Psoas muscle (tissue), 7 donors: ENCODE measurements at regions not wholly inside any gene's neighbourhood (a gene's known extent, or its start where the extent isn't known, plus 50 kb on each side); places are given as distances from the start of the nearest gene placed in this dataset.

ENCODE experiments used
- ATAC-seq, 4 donors: fragments of 200-7000 bp; cut with Tn5 transposase; one replicate each; pipeline ENCODE4 v1.9.1; 2020; ENCODE audit warnings: moderate library complexity in 3 of 4, mild to moderate bottlenecking in 2 of 4
- DNase-seq, 2 donors: peaks; one replicate each; pipeline ENCODE4 v3.0.0-alpha.2; 2020
- H3K27ac ChIP-seq: fragments of 200-600 bp; one replicate; pipeline ENCODE4 v1.8.0; 2022
- H3K27me3 ChIP-seq, 3 donors: fragments of 200-600 bp in 1 of 3; one replicate each; pipeline versions ENCODE4 v1.6.1 to v1.8.0; 2013 to 2022; ENCODE audit warnings: low read length in 2 of 3, mild to moderate bottlenecking in 2 of 3, moderate library complexity in 1 of 3; ENCODE audit not compliant: insufficient read depth in 3 of 3
- H3K36me3 ChIP-seq, 2 donors: fragments of 200-600 bp in 1 of 2; one replicate each; pipeline versions ENCODE4 v1.6.1 to v1.8.0; 2013 to 2022; ENCODE audit warnings: low read depth in 1 of 2, mild to moderate bottlenecking in 1 of 2, moderate library complexity in 1 of 2; ENCODE audit not compliant: insufficient read depth in 1 of 2
- H3K4me1 ChIP-seq: fragments of 200-600 bp; one replicate; pipeline ENCODE4 v1.8.0; 2022
- H3K4me3 ChIP-seq: fragments of 200-600 bp; one replicate; pipeline ENCODE4 v1.8.0; 2022; ENCODE audit warnings: mild to moderate bottlenecking
- H3K9me3 ChIP-seq: fragments of 200-600 bp; one replicate; pipeline ENCODE4 v1.8.0; 2022
- CTCF ChIP-seq: fragments of 200-600 bp; IDR thresholded peaks from one replicate; pipeline ENCODE4 v1.8.0; 2022; ENCODE audit warnings: antibody characterized with exemption
- WGBS, 3 donors: extraction: QIAGEN DNeasy Blood & Tissue Kit; methylation state at CpG; one replicate each; pipeline versions ENCODE4 v1.1.6 to v1.1.7; 2013; 5-methylcytosine and 5-hydroxymethylcytosine counted together
- intact Hi-C, 2 donors: fragments of 100-400 bp; cut with DNase I; formaldehyde crosslinking; loops; one replicate each; pipeline versions ENCODE4 v1.11.0 to v1.14.2; 2022
- donor health status: healthy with polysubstance abuse.
- donor health status: DM: no; HTN: no; CAD: no; lungs with moderate emphysema.
- donor health status: Bipolar disorder and iron deficiency.
- donor health status: healthy.
- donor health status: DM: yes; HTN: yes; CAD: no.
- donor health status: DM: no; HTN: no; CAD: no.
- donor health status: DM: yes; HTN: yes; CAD: no.

DNA sequence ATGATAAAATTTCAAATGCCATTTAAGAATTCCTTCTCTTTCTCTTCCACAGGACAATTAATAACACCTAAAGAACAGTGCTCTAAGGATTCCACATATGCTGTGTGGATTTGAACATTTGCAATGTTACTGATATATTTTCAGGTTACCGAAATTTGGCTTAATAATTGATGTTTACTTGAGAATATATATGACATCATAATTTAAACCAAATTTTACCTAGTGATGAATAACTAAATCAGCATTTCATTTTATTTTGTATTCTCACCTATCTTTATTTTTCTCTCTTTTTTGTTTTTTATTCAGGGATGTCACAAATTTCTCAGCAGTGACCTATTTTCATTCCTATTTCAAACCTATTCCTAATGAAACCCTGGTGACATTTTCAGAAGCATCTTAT lies 429.6 kb downstream of the SLCO4C1 start:
- no peak overlapping the region for H3K4me3 ChIP-seq
- no peak overlapping the region for H3K27ac ChIP-seq
- no peaks in the 10 kb centered on the region for H3K9me3 ChIP-seq
- H3K36me3 ChIP-seq: no peaks in the 10 kb centered on the region
- TF ChIP-seq CTCF: no peak
- ATAC-seq (no peak), DNase-seq (no peak)
- H3K4me1 ChIP-seq: no peaks in the 10 kb centered on the region
- no peaks in the 10 kb centered on the region for H3K27me3 ChIP-seq
- 91 to 93% (median 92%) methylated on average over 1 of the region's 1 CpG for WGBS, 3 donors
- intact Hi-C loops: no loop called here

DNA sequence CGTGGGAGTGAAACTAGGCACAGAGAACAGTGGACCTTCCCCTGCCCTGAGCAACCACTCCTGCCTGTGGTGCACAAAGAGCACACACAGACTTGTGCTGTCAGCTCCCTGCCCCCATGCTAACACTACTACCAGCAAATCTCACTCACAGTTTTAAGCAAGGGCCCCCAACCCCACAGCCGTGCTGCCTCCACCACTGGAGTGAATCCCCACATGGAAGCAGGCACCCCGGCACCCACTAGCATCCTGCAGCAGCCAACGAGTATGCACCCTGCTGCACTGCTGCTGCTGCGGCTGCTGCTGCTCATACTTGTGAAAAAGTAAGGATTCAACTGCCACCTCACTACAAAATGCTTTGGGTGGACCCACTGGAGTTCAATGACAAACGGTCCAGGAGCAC lies 435.5 kb downstream of the SLCO4C1 start:
- ATAC-seq (no peak), DNase-seq (no peak)
- WGBS, 3 donors: 82 to 86% (median 83%) methylated on average over 6 of the region's 6 CpGs
- Histone ChIP-seq H3K4me1 (no peaks in the 10 kb centered on the region), H3K27me3 (no peaks in the 10 kb centered on the region), H3K9me3 (no peaks in the 10 kb centered on the region), H3K36me3 (no peaks in the 10 kb centered on the region), H3K27ac (no peak overlapping the region), H3K4me3 (no peak overlapping the region)
- intact Hi-C loops: no loop called here
- no peak for TF ChIP-seq CTCF

GRCh38 chr5:101860145-101860544 lies 435.9 kb downstream of the SLCO4C1 start:
- TF ChIP-seq CTCF: no peak
- WGBS, 3 donors: 83 to 89% (median 88%) methylated on average over 7 to 10 of the region's 10 CpGs
- Histone ChIP-seq H3K27me3 (no peaks in the 10 kb centered on the region), H3K4me1 (no peaks in the 10 kb centered on the region), H3K36me3 (no peaks in the 10 kb centered on the region), H3K4me3 (no peak overlapping the region), H3K27ac (no peak overlapping the region), H3K9me3 (no peaks in the 10 kb centered on the region)
- intact Hi-C loops: no loop called here
- ATAC-seq (no peak), DNase-seq (no peak)

DNA sequence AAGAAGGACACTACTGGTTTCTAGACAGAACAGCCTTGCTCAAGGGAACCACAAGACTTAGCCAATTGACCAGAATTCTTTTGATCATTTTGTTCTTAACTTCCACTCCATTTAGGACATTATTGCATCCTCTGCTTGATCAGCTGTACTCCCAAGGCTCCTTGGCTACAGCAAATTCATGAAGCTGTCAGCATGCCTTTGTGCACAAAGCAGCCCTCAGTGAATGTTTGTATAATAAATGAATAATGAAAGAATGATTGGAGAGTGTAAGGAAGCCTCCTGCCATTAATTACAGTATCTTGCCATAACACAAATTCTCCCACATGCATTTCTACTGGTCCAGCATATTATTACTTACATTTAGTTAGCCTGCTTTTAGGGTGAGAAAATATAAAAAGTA lies 449.6 kb downstream of the SLCO4C1 start:
- intact Hi-C loops: no loop called here
- DNase-seq: no peak

More for the DNA sequence above, 449.6 kb downstream of the SLCO4C1 start:
- H3K4me3 ChIP-seq: no peak overlapping the region
- H3K27me3 ChIP-seq: no peaks in the 10 kb centered on the region
- TF ChIP-seq CTCF: no peak
- no peak for ATAC-seq
- no peaks in the 10 kb centered on the region for H3K4me1 ChIP-seq
- H3K36me3 ChIP-seq: no peaks in the 10 kb centered on the region
- no peak overlapping the region for H3K27ac ChIP-seq
- no peaks in the 10 kb centered on the region for H3K9me3 ChIP-seq
